Mesendoderm (in vitro differentiated cells): ENCODE measurements at regions not wholly inside any gene's neighbourhood (a gene's known extent, or its start where the extent isn't known, plus 50 kb on each side); places are given as distances from the start of the nearest gene placed in this dataset.
"Not testable (repeated sequence)": the region's sequence is repeated elsewhere in the genome, so short reads cannot be mapped to it uniquely, and the experiment has no call there.

Experiments
- DNase-seq: peaks from one replicate; pipeline ENCODE4 v3.0.0; 2013
- H2AK5ac ChIP-seq: 2 replicates; pipeline ENCODE4 v1.6.1; 2013; ENCODE audit warnings: low read length, inconsistent platforms
- H2BK120ac ChIP-seq: 2 replicates; pipeline ENCODE4 v1.6.1; 2013; ENCODE audit warnings: low read depth, mild to moderate bottlenecking, low read length, moderate library complexity, mixed read lengths
- H2BK15ac ChIP-seq: replicated peaks from 2 replicates; pipeline ENCODE4 v1.6.1; 2013; ENCODE audit warnings: low read depth, mild to moderate bottlenecking, moderate library complexity
- H2BK5ac ChIP-seq: 2 replicates; pipeline ENCODE4 v1.6.1; 2013; ENCODE audit warnings: low read length, inconsistent platforms
- H3K18ac ChIP-seq: 2 replicates; pipeline ENCODE4 v1.6.1; 2013; ENCODE audit warnings: mild to moderate bottlenecking, low read length, mixed read lengths
- H3K23ac ChIP-seq: one replicate; pipeline ENCODE4 v1.6.1; 2013; ENCODE audit warnings: low read length
- H3K27ac ChIP-seq: 2 replicates; pipeline ENCODE4 v1.5.1; 2013; ENCODE audit warnings: low read depth, mild to moderate bottlenecking, inconsistent platforms, low read length, moderate library complexity
- H3K27me3 ChIP-seq: 2 replicates; pipeline ENCODE4 v1.6.1; 2013; ENCODE audit warnings: low read length, control low read depth, mild to moderate bottlenecking, inconsistent platforms; ENCODE audit not compliant: insufficient read depth, poor library complexity
- H3K36me3 ChIP-seq: 2 replicates; pipeline ENCODE4 v1.6.1; 2013; ENCODE audit warnings: low read length, inconsistent platforms; ENCODE audit not compliant: control insufficient read depth, insufficient read depth
- H3K4ac ChIP-seq: one replicate; pipeline ENCODE4 v1.6.1; 2013; ENCODE audit warnings: low read depth, mild to moderate bottlenecking, low read length, moderate library complexity
- H3K4me1 ChIP-seq: 2 replicates; pipeline ENCODE4 v1.6.1; 2013; ENCODE audit warnings: low read depth, low read length, inconsistent platforms; ENCODE audit not compliant: control insufficient read depth
- H3K4me2 ChIP-seq: 2 replicates; pipeline ENCODE4 v1.6.1; 2013; ENCODE audit warnings: low read length
- H3K4me3 ChIP-seq: 2 replicates; pipeline ENCODE4 v1.5.1; 2013; ENCODE audit warnings: mild to moderate bottlenecking, low read length
- H3K56ac ChIP-seq: one replicate; pipeline ENCODE4 v1.6.1; 2013; ENCODE audit warnings: low read length
- H3K79me1 ChIP-seq: 2 replicates; pipeline ENCODE4 v1.6.1; 2013; ENCODE audit warnings: low read length, inconsistent platforms
- H3K79me2 ChIP-seq: 2 replicates; pipeline ENCODE4 v1.6.1; 2013; ENCODE audit warnings: mild to moderate bottlenecking, low read length; ENCODE audit not compliant: control insufficient read depth, insufficient read depth
- H3K9ac ChIP-seq: 2 replicates; pipeline ENCODE4 v1.6.1; 2013; ENCODE audit warnings: low read length, inconsistent platforms
- H4K5ac ChIP-seq: one replicate; pipeline ENCODE4 v1.6.1; 2013; ENCODE audit warnings: low read length
- H4K8ac ChIP-seq: one replicate; pipeline ENCODE4 v1.6.1; 2013; ENCODE audit warnings: low read depth, mild to moderate bottlenecking, control low read depth, low read length, moderate library complexity
- WGBS: extraction: QIAGEN DNeasy Blood & Tissue Kit; methylation state at CpG from one replicate; pipeline ENCODE4 v1.1.7; 2013; ENCODE audit warnings: low lambda C conversion rate, missing lambda C conversion rate; ENCODE audit not compliant: insufficient coverage; ENCODE audit errors: extremely low coverage; 5-methylcytosine and 5-hydroxymethylcytosine counted together

DNA sequence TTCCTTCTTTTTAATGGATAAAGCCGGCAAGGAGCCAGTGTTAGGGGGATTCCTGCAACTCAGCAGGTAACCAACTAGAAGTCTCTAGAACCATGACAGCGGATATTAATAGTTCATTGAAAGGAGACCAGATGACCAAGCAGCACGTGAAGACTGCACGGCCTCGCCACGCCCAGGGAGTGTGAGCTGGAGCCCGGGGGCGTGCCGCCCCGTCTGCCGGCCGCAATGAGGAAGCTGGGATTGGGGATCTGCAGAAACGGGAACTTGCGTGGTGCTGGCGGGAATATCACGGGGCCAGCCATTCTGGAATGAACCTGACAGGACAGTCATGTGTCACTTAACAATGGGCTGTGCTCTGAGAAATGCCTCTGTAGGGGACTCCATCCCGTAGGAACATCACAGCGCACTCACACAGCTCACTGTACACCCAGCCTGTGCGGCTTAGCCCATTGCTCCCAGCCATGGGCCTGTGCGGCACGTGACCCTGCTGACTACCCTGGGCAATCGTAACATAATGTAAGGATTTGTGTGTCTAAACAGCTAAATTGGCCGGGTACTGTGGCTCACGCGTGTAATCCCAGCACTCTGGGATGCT is 4092.8 kb upstream of the TPTE start:
- not testable (repeated sequence) for H3K27me3 ChIP-seq, H3K56ac ChIP-seq, H3K4ac ChIP-seq, H2BK15ac ChIP-seq, H3K9ac ChIP-seq, H3K4me1 ChIP-seq, H3K36me3 ChIP-seq, H2BK120ac ChIP-seq, H2BK5ac ChIP-seq, H4K8ac ChIP-seq, H3K23ac ChIP-seq, H2AK5ac ChIP-seq, H3K4me2 ChIP-seq, H3K79me2 ChIP-seq, H3K79me1 ChIP-seq, H4K5ac ChIP-seq, H3K27ac ChIP-seq, H3K4me3 ChIP-seq, DNase-seq, H3K18ac ChIP-seq
- WGBS = no CpG with 5 or more reads among the region's 25 CpGs

DNA sequence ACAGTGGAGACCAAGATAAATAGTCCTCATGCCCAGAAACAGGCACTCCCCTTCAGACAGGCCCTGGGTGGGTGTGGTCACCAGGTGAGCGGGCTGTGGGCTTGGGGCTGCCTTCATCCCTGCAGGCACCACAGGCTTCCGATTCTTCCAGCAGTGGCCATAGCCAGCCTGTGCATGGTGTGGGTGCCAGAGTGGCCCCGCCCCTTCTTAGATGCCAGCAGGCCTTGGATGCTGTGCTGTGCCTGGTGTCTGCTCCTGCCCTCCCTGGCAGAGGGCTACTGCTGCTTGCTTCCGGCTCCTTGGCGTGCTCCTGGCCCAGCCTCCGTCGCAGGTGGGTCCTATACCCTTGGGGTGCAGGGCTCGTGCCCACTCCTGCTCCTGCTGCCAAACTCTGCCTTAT is 4091.5 kb upstream of the TPTE start:
- H2BK120ac ChIP-seq, H3K27me3 ChIP-seq, H3K36me3 ChIP-seq, H3K4me3 ChIP-seq, H4K8ac ChIP-seq, H2AK5ac ChIP-seq, H2BK5ac ChIP-seq, H3K27ac ChIP-seq, H3K56ac ChIP-seq, DNase-seq, H3K4me1 ChIP-seq, H4K5ac ChIP-seq, H3K9ac ChIP-seq, H3K79me1 ChIP-seq, H3K23ac ChIP-seq, H3K4me2 ChIP-seq, H3K18ac ChIP-seq, H3K79me2 ChIP-seq, H2BK15ac ChIP-seq, H3K4ac ChIP-seq: not testable (repeated sequence)
- WGBS = no CpG with 5 or more reads among the region's 8 CpGs

DNA sequence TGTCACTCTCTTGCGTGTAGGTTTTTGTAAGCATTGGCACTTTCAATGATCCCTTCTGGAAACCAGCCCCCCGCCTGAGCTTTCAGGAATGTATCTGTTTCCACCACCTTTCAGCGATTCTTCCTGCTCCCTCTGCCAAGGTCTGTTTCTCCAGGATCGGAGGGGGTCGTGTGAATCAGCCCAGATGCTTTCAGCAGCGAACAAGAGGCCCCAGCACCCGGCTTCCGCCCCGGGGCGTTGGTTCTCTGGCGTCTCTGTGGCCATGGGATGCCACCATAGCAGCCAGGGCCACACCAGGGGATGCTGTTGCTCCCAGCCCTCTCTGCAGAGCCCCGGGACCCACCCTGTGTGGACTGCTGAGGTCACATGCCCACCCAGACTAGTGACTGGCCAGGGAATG is 4088.2 kb upstream of the TPTE start:
- not testable (repeated sequence) for H3K79me1 ChIP-seq, H3K36me3 ChIP-seq
- WGBS = no CpG with 5 or more reads among the region's 12 CpGs

DNA sequence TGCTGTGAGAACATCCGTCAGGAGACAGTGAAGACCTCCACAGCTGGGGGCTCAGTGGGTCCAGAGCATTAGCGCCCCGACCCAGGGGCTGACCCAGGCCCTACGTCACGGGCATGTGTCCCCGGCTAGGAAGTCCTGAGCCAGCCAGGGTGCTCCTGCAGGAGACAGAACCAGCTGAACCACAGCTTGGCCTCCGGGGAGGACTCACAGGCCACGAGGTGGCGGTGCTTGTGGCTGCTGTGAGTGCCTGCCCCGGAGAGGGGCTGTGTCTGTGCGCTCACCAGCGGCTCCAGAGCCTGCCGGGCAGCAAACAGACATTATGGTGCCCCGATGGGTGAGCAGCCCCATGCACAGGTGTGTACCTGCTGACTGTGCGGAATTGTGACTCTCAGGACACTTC is 4085.2 kb upstream of the TPTE start:
- not testable (repeated sequence) for H3K4me2 ChIP-seq, H3K4me3 ChIP-seq, DNase-seq, H4K5ac ChIP-seq, H3K27ac ChIP-seq, H3K79me2 ChIP-seq, H2BK15ac ChIP-seq, H2BK5ac ChIP-seq, H3K36me3 ChIP-seq, H2BK120ac ChIP-seq, H3K23ac ChIP-seq, H3K56ac ChIP-seq, H3K4ac ChIP-seq, H3K9ac ChIP-seq, H3K79me1 ChIP-seq, H2AK5ac ChIP-seq, H3K18ac ChIP-seq, H4K8ac ChIP-seq, H3K4me1 ChIP-seq, H3K27me3 ChIP-seq
- WGBS = no CpG with 5 or more reads among the region's 15 CpGs

More for the DNA sequence above, 4088.2 kb upstream of the TPTE start:
- H3K4me2 ChIP-seq, H4K8ac ChIP-seq, H3K4me3 ChIP-seq, H2AK5ac ChIP-seq, H3K27me3 ChIP-seq, H2BK15ac ChIP-seq, DNase-seq, H3K56ac ChIP-seq, H3K79me2 ChIP-seq, H4K5ac ChIP-seq, H2BK5ac ChIP-seq, H3K18ac ChIP-seq, H3K23ac ChIP-seq, H3K4ac ChIP-seq, H3K9ac ChIP-seq, H3K27ac ChIP-seq, H3K4me1 ChIP-seq, H2BK120ac ChIP-seq: not testable (repeated sequence)

DNA sequence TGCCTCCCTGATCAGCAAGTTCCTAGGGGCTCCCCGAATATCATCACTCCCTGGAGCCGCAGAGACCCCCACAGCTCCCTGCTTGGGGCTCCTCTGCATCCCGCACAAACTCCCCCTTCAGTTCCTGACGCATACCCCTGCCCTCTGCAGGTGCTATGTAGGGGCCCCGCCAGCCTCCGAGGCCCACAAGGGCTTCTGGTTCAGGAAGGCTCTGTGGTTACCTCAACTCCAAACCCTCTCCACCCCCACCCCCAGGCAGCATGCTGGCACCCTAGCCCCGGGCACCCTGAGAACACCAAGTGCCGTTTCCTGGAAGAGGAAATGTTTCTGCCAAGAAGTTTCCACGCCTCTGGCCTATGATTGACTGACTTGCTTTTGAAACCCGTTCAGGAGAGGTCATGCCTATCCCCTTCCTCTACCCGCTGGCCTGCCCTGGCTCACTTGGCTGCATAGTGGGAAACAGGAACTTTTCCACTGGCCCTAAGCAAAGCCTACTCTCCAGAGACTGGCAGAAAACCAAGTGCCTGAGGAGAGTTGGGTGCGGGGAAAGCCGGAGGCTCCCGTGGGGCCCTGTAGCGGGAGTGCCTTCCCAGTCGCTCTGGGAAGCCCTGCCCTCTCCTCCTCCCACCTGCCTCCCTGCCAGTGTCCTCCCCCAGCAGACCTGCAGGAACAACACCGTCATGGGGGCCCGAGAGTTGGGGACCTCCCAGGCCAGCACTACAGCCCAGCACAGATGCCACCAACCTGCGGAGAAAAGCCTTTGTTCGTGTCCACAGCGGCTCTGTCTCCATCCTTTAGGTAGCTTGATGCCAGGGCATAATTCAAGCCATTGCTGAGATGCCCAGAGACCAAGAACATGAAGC is 4084.2 kb upstream of the TPTE start:
- not testable (repeated sequence) for H3K27me3 ChIP-seq, H4K8ac ChIP-seq, H3K9ac ChIP-seq, H3K4me1 ChIP-seq, H3K79me1 ChIP-seq, H3K79me2 ChIP-seq, H2BK15ac ChIP-seq, H3K23ac ChIP-seq, H3K18ac ChIP-seq, H2BK120ac ChIP-seq, H3K4me3 ChIP-seq, H3K4ac ChIP-seq, H3K36me3 ChIP-seq, H3K56ac ChIP-seq, H3K27ac ChIP-seq, H2AK5ac ChIP-seq, H2BK5ac ChIP-seq, DNase-seq, H4K5ac ChIP-seq, H3K4me2 ChIP-seq
- no CpG with 5 or more reads among the region's 21 CpGs for WGBS
